K562 (cell line): ENCODE measurements at regions not wholly inside any gene's neighbourhood (a gene's known extent, or its start where the extent isn't known, plus 50 kb on each side); places are given as distances from the start of the nearest gene placed in this dataset.

Experiments used
- ESRRA ChIP-seq: fragments of 450-650 bp; IDR thresholded peaks from 2 replicates; pipeline ENCODE4 v1.6.1; 2014; ENCODE audit warnings: low read depth, mild to moderate bottlenecking, moderate library complexity, borderline replicate concordance
- HMG20A ChIP-seq: fragments of 450-650 bp; formaldehyde crosslinking; conservative IDR thresholded peaks from 2 replicates; pipeline ENCODE4 v1.4.0; 2020; ENCODE audit warnings: mild to moderate bottlenecking, mixed read lengths
- ILK ChIP-seq: fragments of 450-650 bp; IDR thresholded peaks from 2 replicates; pipeline ENCODE4 v1.6.1; 2016; ENCODE audit warnings: missing genetic modification characterization, low read depth, mild to moderate bottlenecking, missing compliant biosample characterization, moderate library complexity, borderline replicate concordance
- JUN ChIP-seq, 2 experiments: sonication (generic) in 1 of 2; formaldehyde crosslinking in 1 of 2; IDR thresholded peaks; 2 replicates each; pipeline versions ENCODE4 v1.6.1 to v1.8.0; 2012 to 2022; ENCODE audit warnings: borderline replicate concordance in 2 of 2, mild to moderate bottlenecking in 2 of 2, improper control_type of control experiment in 1 of 2, low read depth in 1 of 2, low read length in 1 of 2, missing genetic modification reagents in 1 of 2
- NFIC ChIP-seq: fragments of 450-650 bp; IDR thresholded peaks from 2 replicates; pipeline ENCODE4 v1.6.1; 2017; ENCODE audit warnings: mild to moderate bottlenecking, inconsistent platforms
- NR1H2 ChIP-seq: sonication (generic); formaldehyde crosslinking; IDR thresholded peaks from 2 replicates; pipeline ENCODE4 v1.4.0; 2020; ENCODE audit warnings: mild to moderate bottlenecking, missing genetic modification reagents
- POLR2A ChIP-seq: fragments of 450-650 bp; conservative IDR thresholded peaks from 2 replicates; pipeline ENCODE4 v1.6.1; 2016
- SNIP1 ChIP-seq: fragments of 450-650 bp; IDR thresholded peaks from 2 replicates; pipeline ENCODE4 v1.7.1; 2017; ENCODE audit warnings: low read depth, mild to moderate bottlenecking
- ZFP36 ChIP-seq: fragments of 150-350 bp; IDR thresholded peaks from 2 replicates; pipeline ENCODE4 v1.6.1; 2018; ENCODE audit warnings: low read length, low read depth; ENCODE audit not compliant: partially characterized antibody
- TF ChIP-seq, protein P1 (sequence below), 3 experiments: IDR thresholded peaks in 2 of 3; conservative IDR thresholded peaks in 1 of 3; 2 replicates each; pipeline ENCODE4 v1.5.1; 2011 to 2012; ENCODE audit warnings: low read length in 3 of 3, mild to moderate bottlenecking in 3 of 3, control low read depth in 2 of 3, improper control_type of control experiment in 1 of 3, inconsistent platforms in 1 of 3, low read depth in 1 of 3, mixed read lengths in 1 of 3, moderate library complexity in 1 of 3; ENCODE audit not compliant: insufficient read depth in 2 of 3
- TF ChIP-seq, protein P2 (sequence below): sonication (generic); formaldehyde crosslinking; IDR thresholded peaks from 2 replicates; pipeline ENCODE4 v1.9.0; 2022; ENCODE audit warnings: mild to moderate bottlenecking, missing genetic modification reagents
- TF ChIP-seq, protein P3 (sequence below): fragments of 200-800 bp; sonication (Bioruptor generic); IDR thresholded peaks from 2 replicates; pipeline ENCODE4 v1.6.1; 2016; ENCODE audit warnings: missing genetic modification characterization, missing compliant biosample characterization
- TF ChIP-seq, protein P4 (sequence below): fragments of 250-450 bp; sonication (Bioruptor Pico); IDR thresholded peaks from 2 replicates; pipeline ENCODE4 v1.8.0; 2021; ENCODE audit warnings: moderate library complexity, mild to moderate bottlenecking, inconsistent platforms

DNA sequence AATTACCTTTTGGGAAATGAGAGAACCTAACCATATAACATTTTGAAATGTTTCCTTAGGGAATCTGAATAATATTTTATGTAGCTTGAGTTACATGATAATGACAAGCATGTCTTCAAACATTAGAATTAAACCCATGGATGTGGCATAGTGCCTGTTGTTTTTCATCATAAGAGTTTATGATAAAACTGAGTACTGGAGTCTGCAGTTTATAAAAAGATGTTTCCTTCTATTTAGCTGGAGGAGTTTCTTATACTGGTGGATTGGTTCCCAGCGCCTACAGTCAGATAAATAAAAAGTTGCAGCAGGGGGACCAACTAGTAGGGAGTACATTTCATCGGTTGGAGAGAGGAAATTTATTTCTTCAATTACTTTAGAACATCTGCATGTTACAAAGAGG is 70.1 kb upstream of the PCDH18 start:
- TF ChIP-seq, protein P1, sequence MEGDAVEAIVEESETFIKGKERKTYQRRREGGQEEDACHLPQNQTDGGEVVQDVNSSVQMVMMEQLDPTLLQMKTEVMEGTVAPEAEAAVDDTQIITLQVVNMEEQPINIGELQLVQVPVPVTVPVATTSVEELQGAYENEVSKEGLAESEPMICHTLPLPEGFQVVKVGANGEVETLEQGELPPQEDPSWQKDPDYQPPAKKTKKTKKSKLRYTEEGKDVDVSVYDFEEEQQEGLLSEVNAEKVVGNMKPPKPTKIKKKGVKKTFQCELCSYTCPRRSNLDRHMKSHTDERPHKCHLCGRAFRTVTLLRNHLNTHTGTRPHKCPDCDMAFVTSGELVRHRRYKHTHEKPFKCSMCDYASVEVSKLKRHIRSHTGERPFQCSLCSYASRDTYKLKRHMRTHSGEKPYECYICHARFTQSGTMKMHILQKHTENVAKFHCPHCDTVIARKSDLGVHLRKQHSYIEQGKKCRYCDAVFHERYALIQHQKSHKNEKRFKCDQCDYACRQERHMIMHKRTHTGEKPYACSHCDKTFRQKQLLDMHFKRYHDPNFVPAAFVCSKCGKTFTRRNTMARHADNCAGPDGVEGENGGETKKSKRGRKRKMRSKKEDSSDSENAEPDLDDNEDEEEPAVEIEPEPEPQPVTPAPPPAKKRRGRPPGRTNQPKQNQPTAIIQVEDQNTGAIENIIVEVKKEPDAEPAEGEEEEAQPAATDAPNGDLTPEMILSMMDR (IDR thresholded peaks at IDR 0.05 in 2 of 3, conservative IDR thresholded peaks at IDR 0.05 in 1 of 3; ENCODE audit: insufficient read depth in 2 of 3, low read depth in 1 of 3, low read length in 3 of 3), result no peak
- TF ChIP-seq ILK (no peak), ESRRA (no peak), NR1H2 (CRISPR knock-in tag) (no peak), SNIP1 (no peak), ZFP36 (no peak), HMG20A (CRISPR knock-in tag) (no peak), NFIC (no peak), JUN (IDR thresholded peaks at IDR 0.05; ENCODE audit: borderline replicate concordance, low read depth, low read length) (no peak), JUN (CRISPR knock-in tag; IDR thresholded peaks at IDR 0.05; ENCODE audit: borderline replicate concordance) (no peak), POLR2A (no peak)
- TF ChIP-seq, protein P2, sequence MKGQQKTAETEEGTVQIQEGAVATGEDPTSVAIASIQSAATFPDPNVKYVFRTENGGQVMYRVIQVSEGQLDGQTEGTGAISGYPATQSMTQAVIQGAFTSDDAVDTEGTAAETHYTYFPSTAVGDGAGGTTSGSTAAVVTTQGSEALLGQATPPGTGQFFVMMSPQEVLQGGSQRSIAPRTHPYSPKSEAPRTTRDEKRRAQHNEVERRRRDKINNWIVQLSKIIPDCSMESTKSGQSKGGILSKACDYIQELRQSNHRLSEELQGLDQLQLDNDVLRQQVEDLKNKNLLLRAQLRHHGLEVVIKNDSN (CRISPR knock-in tag), result no peak
- TF ChIP-seq, protein P3, sequence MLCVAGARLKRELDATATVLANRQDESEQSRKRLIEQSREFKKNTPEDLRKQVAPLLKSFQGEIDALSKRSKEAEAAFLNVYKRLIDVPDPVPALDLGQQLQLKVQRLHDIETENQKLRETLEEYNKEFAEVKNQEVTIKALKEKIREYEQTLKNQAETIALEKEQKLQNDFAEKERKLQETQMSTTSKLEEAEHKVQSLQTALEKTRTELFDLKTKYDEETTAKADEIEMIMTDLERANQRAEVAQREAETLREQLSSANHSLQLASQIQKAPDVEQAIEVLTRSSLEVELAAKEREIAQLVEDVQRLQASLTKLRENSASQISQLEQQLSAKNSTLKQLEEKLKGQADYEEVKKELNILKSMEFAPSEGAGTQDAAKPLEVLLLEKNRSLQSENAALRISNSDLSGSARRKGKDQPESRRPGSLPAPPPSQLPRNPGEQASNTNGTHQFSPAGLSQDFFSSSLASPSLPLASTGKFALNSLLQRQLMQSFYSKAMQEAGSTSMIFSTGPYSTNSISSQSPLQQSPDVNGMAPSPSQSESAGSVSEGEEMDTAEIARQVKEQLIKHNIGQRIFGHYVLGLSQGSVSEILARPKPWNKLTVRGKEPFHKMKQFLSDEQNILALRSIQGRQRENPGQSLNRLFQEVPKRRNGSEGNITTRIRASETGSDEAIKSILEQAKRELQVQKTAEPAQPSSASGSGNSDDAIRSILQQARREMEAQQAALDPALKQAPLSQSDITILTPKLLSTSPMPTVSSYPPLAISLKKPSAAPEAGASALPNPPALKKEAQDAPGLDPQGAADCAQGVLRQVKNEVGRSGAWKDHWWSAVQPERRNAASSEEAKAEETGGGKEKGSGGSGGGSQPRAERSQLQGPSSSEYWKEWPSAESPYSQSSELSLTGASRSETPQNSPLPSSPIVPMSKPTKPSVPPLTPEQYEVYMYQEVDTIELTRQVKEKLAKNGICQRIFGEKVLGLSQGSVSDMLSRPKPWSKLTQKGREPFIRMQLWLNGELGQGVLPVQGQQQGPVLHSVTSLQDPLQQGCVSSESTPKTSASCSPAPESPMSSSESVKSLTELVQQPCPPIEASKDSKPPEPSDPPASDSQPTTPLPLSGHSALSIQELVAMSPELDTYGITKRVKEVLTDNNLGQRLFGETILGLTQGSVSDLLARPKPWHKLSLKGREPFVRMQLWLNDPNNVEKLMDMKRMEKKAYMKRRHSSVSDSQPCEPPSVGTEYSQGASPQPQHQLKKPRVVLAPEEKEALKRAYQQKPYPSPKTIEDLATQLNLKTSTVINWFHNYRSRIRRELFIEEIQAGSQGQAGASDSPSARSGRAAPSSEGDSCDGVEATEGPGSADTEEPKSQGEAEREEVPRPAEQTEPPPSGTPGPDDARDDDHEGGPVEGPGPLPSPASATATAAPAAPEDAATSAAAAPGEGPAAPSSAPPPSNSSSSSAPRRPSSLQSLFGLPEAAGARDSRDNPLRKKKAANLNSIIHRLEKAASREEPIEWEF (CRISPR knock-in tag), result no peak
- TF ChIP-seq, protein P4, sequence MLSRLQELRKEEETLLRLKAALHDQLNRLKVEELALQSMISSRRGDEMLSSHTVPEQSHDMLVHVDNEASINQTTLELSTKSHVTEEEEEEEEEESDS, result no peak
